Psoas muscle (tissue), 7 donors: ENCODE measurements at regions not wholly inside any gene's neighbourhood (a gene's known extent, or its start where the extent isn't known, plus 50 kb on each side); places are given as distances from the start of the nearest gene placed in this dataset.

Experiments
- ATAC-seq, 4 donors: fragments of 200-7000 bp; cut with Tn5 transposase; one replicate each; pipeline ENCODE4 v1.9.1; 2020; ENCODE audit warnings: moderate library complexity in 3 of 4, mild to moderate bottlenecking in 2 of 4
- DNase-seq, 2 donors: peaks; one replicate each; pipeline ENCODE4 v3.0.0-alpha.2; 2020
- H3K27ac ChIP-seq: fragments of 200-600 bp; one replicate; pipeline ENCODE4 v1.8.0; 2022
- H3K27me3 ChIP-seq, 3 donors: fragments of 200-600 bp in 1 of 3; one replicate each; pipeline versions ENCODE4 v1.6.1 to v1.8.0; 2013 to 2022; ENCODE audit warnings: low read length in 2 of 3, mild to moderate bottlenecking in 2 of 3, moderate library complexity in 1 of 3; ENCODE audit not compliant: insufficient read depth in 3 of 3
- H3K36me3 ChIP-seq, 2 donors: fragments of 200-600 bp in 1 of 2; one replicate each; pipeline versions ENCODE4 v1.6.1 to v1.8.0; 2013 to 2022; ENCODE audit warnings: low read depth in 1 of 2, mild to moderate bottlenecking in 1 of 2, moderate library complexity in 1 of 2; ENCODE audit not compliant: insufficient read depth in 1 of 2
- H3K4me1 ChIP-seq: fragments of 200-600 bp; one replicate; pipeline ENCODE4 v1.8.0; 2022
- H3K4me3 ChIP-seq: fragments of 200-600 bp; one replicate; pipeline ENCODE4 v1.8.0; 2022; ENCODE audit warnings: mild to moderate bottlenecking
- H3K9me3 ChIP-seq: fragments of 200-600 bp; one replicate; pipeline ENCODE4 v1.8.0; 2022
- WGBS, 3 donors: extraction: QIAGEN DNeasy Blood & Tissue Kit; methylation state at CpG; one replicate each; pipeline versions ENCODE4 v1.1.6 to v1.1.7; 2013; 5-methylcytosine and 5-hydroxymethylcytosine counted together
- intact Hi-C, 2 donors: fragments of 100-400 bp; cut with DNase I; formaldehyde crosslinking; loops; one replicate each; pipeline versions ENCODE4 v1.11.0 to v1.14.2; 2022
- TF ChIP-seq, protein P1 (sequence below): fragments of 200-600 bp; IDR thresholded peaks from one replicate; pipeline ENCODE4 v1.8.0; 2022; ENCODE audit warnings: antibody characterized with exemption
- donor health status: healthy with polysubstance abuse.
- donor health status: DM: no; HTN: no; CAD: no; lungs with moderate emphysema.
- donor health status: Bipolar disorder and iron deficiency.
- donor health status: healthy.
- donor health status: DM: yes; HTN: yes; CAD: no.
- donor health status: DM: no; HTN: no; CAD: no.
- donor health status: DM: yes; HTN: yes; CAD: no.

DNA sequence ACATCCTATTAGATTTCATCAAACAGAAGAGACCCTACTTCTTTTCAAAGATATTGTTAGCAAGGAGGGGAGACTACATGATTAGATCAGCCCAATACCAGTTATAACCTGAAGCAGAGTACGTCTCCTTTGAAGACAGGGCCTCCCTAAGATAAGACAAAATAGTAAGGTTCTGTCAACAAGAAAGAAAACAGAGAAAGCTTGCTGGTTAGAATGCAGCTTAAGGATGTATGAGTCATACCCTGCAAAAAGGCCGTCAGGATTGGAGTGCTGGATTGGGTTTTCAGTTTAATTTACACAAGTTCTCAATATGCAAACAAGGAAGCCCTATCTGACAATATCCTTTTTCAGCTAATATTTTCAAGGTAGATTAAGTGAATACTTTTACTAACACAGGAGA lies 1581.2 kb upstream of the WWC1 start:
- Histone ChIP-seq H3K36me3 (no peaks in the 10 kb centered on the region), H3K4me1 (no peaks in the 10 kb centered on the region), H3K4me3 (no peak overlapping the region), H3K27me3 (no peaks in the 10 kb centered on the region), H3K9me3 (no peaks in the 10 kb centered on the region), H3K27ac (no peak overlapping the region)
- TF ChIP-seq, protein P1, sequence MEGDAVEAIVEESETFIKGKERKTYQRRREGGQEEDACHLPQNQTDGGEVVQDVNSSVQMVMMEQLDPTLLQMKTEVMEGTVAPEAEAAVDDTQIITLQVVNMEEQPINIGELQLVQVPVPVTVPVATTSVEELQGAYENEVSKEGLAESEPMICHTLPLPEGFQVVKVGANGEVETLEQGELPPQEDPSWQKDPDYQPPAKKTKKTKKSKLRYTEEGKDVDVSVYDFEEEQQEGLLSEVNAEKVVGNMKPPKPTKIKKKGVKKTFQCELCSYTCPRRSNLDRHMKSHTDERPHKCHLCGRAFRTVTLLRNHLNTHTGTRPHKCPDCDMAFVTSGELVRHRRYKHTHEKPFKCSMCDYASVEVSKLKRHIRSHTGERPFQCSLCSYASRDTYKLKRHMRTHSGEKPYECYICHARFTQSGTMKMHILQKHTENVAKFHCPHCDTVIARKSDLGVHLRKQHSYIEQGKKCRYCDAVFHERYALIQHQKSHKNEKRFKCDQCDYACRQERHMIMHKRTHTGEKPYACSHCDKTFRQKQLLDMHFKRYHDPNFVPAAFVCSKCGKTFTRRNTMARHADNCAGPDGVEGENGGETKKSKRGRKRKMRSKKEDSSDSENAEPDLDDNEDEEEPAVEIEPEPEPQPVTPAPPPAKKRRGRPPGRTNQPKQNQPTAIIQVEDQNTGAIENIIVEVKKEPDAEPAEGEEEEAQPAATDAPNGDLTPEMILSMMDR: no peak
- intact Hi-C loops: no loop called here
- 53 to 74% (median 58%) methylated on average over 2 of the region's 2 CpGs for WGBS, 3 donors
- ATAC-seq (no peak), DNase-seq (no peak)

DNA sequence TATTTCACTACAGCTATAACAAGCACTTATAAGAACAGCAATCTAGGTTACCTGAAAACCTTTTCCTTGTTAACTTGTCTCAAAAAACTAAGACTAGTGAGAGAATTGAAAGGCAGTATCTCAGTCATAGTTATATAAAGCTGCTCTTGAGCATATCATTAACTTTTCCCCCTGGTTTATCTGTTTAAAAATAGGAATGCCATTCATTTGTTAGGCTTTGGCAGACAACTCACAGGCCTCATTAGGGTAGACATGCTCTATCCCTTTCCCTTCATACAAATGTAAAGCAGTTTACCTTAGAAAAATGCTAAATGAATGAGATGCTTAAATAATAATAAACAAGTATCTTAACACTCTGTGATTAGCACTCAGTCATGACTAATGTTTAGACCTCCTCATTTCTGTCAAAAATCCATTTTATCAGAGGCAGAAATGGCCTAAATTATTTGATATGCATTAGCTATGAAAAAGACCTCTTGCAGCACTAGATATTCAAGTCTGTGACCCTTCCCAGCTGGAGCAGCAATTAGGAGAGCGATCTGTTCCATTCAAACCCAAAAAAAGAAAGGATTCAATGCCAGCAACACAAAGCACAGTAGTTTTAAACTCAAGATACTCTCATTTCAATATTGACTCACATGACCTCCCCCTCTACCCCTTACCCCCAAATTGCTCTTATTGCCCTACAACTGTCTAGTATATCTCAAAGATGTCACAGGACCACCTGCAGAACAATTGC lies 1578.8 kb upstream of the WWC1 start:
- Histone ChIP-seq H3K4me3 (no peak overlapping the region), H3K9me3 (no peaks in the 10 kb centered on the region), H3K27me3 (no peaks in the 10 kb centered on the region), H3K27ac (no peak overlapping the region), H3K4me1 (no peaks in the 10 kb centered on the region), H3K36me3 (no peaks in the 10 kb centered on the region)
- ATAC-seq (no peak), DNase-seq (no peak)
- TF ChIP-seq, protein P1: no peak
- intact Hi-C loops: no loop called here
- 48 to 60% (median 53%) methylated on average over 1 of the region's 1 CpG for whole genome bisulfite sequencing, 3 donors

DNA sequence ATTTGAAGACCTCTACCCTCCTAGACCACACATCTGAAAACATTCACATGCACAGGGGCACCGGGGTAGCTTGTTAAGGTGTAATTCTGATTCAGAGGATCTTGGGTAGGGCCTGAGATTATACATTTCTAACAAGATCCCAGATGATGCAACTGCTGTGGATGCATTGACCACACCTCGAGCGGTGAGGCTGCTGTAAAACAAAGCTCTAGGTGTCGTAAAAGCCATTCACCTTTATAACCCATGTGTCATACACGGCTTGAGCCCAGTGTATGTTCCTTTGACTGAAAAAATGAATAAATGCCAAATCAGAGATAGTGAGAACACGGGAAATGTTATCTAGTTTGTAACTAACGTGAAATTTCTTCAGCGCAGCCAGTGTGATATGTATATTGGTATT lies 1578.2 kb upstream of the WWC1 start:
- Histone ChIP-seq H3K27ac (no peak overlapping the region), H3K4me3 (no peak overlapping the region), H3K9me3 (no peaks in the 10 kb centered on the region), H3K27me3 (no peaks in the 10 kb centered on the region), H3K36me3 (no peaks in the 10 kb centered on the region), H3K4me1 (no peaks in the 10 kb centered on the region)
- TF ChIP-seq, protein P1: no peak
- intact Hi-C loops: no loop called here
- ATAC-seq (no peak), DNase-seq (no peak)
- 70 to 78% (median 76%) methylated on average over 8 of the region's 8 CpGs for WGBS, 3 donors

DNA sequence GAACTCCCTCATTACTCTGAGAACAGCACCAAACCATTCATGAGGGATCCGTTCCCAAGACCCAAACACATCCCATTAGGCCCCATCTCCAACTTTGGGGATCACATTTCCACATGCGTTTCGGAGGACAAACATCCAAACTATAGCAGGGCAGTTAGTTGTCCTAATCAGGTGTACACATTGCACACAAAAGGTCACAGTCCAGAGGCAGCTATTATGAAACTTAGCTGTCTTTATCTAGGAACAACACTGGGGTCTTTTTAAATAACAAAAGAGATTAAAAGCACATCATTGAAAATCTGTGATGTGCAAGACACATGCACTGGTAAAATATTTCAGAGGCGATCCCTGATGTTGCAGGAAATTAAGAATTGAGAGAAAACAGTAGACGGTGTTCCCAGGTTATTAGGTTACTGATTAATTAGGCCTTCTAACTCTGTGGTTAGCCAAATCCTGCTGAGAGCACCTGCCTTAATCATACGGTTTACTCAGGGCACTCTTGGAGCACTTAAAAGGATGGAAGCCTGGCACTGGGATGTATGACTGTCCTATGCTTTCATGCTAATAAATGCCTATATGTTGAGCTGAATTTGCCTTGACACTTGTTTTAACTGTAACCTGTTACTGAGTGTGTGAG lies 1574.5 kb upstream of the WWC1 start:
- H3K27me3 ChIP-seq: no peaks in the 10 kb centered on the region
- WGBS, 3 donors: 59 to 64% (median 61%) methylated on average over 6 of the region's 6 CpGs
- no peak overlapping the region for H3K4me3 ChIP-seq
- ATAC-seq: no peak
- TF ChIP-seq, protein P1: no peak
- intact Hi-C loops: no loop called here
- H3K36me3 ChIP-seq: no peaks in the 10 kb centered on the region
- H3K27ac ChIP-seq: no peak overlapping the region
- DNase-seq: no peak
- no peaks in the 10 kb centered on the region for H3K9me3 ChIP-seq
- no peaks in the 10 kb centered on the region for H3K4me1 ChIP-seq
